DMS 273 (cell line): ENCODE measurements at regions not wholly inside any gene's neighbourhood (a gene's known extent, or its start where the extent isn't known, plus 50 kb on each side); places are given as distances from the start of the nearest gene placed in this dataset.

Source experiments
- DNase-seq: peaks from one replicate; lab custom pipeline; 2025; ENCODE audit not compliant: unreplicated experiment; lab: John Stamatoyannopoulos, UW

GRCh38 chr1:81634294-81634693, 166.4 kb upstream of the ADGRL2 start:
- DNase-seq: no peak

- DNase-seq: no peak
Observed at GRCh38 chr1:81619156-81619555, 181.6 kb upstream of the ADGRL2 start.

DNA sequence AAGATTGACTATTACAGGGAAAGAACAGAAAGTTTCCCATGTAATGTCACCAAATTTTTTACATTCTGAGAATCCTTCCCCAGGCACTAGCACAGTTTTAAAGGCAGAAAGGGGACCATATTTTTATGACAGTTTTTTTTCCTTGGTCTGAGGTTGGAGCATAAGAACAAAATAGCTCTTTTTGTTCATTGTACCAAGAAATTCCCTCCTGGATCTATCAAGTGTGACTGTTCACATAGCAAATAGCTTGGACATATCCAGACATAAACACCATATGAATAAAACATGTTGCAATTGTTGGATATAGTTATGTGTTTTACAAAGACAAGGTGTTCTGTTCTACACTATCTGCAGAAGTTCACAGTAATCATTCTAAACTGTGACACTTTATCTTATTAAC, 182.4 kb upstream of the ADGRL2 start:
- no peak for DNase-seq

- no peak for DNase-seq
Observed at GRCh38 chr1:81617308-81617967, 183.3 kb upstream of the ADGRL2 start.

DNA sequence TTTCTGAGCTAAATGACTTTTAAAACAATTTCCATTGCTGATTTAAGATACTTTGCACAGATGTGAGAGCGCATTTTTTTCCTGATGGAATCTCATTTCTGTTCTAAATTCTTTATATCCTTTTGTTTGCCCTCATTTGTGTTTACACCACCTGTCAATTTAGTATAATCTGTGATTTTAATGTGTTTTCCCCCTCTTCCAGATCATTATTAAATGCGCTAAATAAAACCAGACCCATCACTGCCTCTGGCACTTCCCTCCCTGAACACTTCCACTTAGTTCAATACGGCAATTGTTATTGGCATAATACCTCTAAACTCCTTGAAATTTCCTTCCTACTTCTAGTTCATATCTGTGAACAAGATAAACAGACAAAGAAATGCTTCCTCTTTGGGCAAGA, 186.9 kb upstream of the ADGRL2 start:
- DNase-seq: no peak

DNA sequence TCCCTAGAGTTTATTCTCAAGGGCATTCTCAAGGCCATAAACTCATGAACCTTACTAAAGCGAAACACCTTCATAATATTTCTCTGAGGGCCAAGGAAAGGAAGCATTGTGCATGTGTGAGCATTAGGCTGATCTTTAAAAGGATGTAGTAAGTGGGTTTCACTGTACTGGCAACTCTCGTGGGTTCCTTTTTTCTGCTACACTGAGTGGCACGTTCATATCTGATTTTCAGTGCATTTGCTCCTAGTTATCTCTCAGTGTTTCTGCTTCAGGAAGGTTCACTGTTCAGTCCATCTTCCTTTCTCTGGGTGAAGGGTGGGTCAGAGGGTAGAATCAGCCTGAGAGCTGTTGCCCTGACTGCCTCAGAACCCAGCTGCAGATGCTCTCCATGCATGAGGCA, 192.8 kb upstream of the ADGRL2 start:
- DNase-seq: no peak

- no peak for DNase-seq
Observed at GRCh38 chr1:81607086-81607485, 193.6 kb upstream of the ADGRL2 start.

DNA sequence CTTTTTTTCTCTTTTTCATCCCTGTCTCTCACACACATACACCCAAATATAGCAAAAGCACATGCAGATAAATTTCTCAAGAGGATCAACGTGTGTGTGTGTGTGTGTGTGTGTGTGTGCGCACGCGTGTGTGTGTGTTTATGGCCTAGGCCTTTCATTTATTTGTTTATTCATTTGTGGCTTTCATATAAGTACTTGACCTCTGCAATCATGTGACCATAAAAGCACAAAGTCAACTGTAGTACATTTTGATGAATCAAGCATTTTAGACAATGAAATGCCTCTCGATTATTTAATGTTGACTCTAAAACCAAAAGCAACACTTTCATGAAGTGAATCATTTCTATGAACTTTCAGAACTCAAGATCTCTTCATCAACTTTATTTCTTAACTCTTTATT, 194.1 kb upstream of the ADGRL2 start:
- no peak for DNase-seq

DNA sequence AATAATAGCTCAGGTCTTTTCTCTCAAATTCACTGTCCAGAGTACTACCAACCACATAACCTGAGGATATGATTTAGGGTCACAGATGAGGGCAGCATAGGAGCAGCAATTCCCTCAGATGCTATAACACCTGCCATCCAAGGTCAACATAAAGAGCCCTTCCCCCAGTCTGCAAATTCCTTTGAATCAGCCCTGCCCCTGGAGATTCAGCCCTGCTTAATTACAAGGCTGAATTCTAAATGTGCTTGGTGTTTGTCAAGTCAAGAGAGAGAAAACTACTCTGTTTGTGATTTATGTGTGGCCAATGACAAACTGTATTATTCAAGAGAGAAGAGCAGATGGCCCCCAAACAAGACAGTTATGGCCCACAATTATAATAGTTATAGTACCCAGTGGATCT, 195.7 kb upstream of the ADGRL2 start:
- DNase-seq: no peak

GRCh38 chr1:81600878-81601622, 199.7 kb upstream of the ADGRL2 start:
- no peak for DNase-seq

DNA sequence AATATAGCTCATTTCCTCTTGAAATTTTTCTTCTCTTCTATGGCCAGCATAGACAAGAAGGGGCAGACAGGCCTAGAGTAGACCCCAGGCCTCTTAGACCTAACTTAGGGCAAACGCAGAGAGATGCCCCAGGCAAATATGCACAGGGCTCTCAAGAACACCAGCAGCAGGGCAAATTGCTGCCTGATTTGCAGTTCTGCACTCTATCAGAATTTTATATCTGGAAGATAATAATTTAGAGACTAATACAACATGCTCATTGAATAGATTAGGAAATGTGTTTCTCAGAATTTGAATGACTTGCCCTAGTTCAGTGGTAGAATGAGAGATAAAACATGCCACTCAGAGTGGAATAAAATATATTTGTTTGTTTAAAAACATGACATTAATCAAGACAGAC, 200.4 kb upstream of the ADGRL2 start:
- no peak for DNase-seq

GRCh38 chr1:81598623-81599022, 202.1 kb upstream of the ADGRL2 start:
- no peak for DNase-seq

DNA sequence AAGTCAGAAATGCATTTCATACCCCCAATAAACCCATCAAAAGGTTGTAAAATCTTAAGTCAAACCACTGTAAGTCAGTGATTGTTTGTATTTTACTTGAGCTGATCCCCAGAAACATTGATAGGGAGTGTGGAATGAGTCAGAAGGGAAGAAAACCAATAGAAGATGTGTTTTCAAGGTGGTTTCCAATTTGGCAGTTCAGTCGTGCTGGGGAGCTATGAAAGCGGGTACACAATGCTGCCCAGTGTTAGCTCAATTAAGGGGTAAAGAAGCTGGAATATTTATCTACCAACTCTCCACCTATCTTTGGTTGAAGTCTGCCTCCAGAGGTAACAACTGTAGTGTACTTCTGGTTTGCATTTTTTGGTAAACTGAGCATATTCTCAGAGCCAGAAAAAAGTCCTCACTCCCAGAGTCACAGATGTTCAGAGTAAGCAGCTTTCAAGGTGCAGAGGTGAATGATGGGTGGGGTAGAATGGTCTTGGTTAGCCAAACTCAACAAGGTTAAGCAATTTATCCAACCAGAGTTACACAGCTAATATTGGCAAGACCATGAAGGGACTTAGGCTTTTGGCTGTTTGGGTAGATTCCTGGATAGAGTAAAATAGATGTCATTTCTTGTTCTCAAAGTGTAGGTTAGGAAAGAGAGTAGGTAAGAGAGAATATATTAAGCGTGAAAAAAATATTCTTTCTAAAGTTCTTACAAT, 202.9 kb upstream of the ADGRL2 start:
- DNase-seq: no peak

DNA sequence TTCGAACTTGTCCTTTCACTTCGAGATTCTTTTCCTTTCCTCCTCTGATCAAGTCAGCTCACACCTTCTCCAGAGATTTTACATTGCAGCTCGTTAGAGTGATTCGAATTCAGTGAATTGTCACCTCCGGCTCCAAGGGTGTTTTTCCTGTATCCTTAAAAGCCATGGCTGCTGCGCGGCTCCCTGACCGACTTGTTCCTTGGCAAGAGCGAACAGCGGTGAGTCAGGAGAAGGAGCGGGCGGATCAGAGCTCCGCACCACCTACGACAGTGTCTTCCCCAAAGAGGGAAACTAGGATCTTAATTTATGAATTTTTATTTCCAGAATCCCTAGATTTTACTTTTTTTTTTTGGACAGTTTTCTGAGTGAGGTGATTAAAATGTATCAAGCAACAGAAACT, 204.4 kb upstream of the ADGRL2 start:
- no peak for DNase-seq

DNA sequence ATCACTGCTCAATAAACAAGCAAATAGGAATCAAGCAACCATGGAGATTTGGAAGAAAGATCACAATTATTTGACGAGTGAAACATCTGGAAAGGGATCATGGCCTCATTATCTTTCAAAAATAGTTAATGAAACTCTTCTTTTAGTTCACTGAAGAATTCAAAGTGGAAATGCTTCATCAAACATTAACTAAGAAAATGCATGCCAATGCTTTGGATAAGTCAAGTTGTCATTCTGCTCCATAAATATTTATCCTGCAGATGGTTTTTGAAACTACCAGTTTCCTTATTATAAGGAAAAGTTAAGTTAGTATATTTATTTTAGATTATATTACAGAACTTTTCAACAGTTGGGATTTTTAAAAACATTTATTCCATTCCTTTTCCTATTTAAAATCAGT, 206.5 kb upstream of the ADGRL2 start:
- DNase-seq: no peak

DNA sequence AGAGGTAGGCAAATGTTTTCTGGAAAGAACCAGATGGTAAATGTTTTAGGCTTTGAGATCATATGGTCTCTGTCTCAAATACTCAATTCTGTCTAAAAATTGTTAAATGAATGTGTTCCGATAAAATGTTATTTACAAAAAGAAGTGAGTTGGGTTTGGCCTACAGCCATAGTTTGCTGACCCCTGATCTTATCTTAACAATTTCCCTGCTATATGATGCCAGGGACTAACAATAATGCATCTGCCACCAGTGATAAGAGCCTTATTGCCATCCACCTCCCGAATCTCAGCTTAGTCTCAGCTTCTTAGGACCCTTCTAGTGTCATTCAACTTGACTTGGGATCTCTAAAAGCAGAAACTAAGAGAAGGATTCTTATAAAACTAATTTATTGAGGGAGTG, 208.5 kb upstream of the ADGRL2 start:
- no peak for DNase-seq

DNA sequence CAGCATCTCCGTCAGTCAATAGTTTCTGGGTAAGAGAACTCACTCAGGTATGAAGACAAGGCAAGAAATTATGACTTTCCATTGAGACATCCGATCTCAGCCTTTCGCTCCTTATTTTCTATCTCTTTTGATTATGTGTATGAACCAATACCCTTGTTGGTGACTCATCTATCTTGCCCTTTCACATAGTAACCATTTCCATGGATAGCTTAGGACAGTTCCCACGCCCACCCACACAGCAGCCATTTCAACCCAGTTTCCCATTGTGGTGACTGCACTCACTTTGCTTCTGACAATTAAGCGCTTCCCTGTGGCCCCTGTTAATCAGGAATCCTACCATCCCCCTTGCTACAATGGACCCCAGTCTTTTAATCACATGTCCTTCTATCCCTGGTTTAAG, 210.6 kb upstream of the ADGRL2 start:
- DNase-seq: no peak

DNA sequence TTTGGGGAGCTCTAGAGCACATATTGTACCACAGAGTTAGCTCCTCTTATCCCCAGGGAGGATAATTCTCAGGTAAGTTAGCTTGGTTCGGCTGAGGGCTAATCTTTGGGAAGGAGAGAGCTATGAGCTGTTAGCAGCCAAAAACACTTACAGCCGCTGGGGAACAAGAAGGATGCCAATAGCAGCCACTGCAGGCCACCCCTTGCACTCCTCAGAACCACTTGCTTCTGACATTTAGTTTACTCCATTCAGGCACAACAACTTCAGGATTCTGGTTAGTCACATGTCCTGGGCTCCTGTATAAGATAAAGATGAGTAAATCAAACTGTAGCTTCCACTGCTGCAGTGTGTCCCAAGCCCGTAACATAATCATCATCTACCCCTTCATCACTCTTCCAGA, 212.6 kb upstream of the ADGRL2 start:
- DNase-seq: no peak

DNA sequence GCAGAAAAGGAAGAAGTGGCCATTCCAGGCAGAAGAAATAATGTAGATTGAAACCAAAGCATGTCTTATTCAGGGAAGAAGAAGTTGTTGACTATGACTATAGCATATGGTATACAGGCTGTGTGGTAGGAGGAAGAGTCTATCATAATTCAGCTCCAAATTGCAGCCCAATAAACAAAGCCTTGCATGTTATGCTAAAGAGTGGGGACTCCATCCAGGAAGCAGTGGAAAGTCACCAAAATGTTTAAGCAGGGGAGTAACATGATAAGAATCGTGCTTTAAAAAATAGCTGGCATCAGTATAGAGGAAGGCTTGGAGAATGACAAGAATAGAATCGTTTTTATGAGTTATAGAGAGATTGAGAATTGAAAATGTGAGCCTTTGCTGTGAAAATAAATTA, 213.3 kb upstream of the ADGRL2 start:
- DNase-seq: no peak

GRCh38 chr1:81585371-81585770, 215.4 kb upstream of the ADGRL2 start:
- DNase-seq: no peak

DNA sequence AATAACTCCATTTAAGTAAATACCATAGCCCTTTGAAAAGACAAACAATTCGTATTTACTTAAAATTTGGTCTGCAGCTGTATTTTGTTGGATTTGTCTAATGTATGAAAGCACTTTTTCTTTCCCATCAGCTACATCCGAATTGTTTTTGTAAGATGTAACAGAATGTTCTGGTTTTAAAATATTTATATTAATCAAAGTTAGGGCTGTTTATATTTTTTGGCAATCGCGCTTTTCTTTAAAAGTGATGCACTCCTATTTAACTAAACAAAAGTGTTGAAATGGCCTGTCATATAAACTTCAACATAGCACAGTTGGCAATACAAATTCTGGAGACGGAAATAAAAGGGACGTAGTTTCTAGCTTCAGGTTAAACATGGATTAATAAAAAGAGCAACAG, 216.3 kb upstream of the ADGRL2 start:
- no peak for DNase-seq

DNA sequence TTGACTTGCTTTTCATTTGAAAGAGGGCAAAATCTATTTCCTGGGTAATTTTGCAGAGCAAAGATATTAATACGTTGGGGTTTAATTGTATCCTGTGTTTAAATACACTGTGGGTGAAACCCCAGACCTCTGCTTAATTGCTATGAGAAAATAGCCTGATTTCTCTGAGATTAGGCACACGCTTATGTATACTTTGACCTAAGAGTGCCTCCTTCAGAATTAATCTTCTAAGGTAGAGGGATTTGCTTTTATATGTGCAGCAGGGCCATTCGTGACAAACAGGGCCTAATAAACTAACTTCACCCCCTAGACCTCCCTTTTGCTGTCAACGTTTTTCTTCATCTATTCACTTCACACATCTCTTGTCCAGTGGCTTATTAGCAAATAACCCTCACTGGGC, 216.9 kb upstream of the ADGRL2 start:
- no peak for DNase-seq
